OCI-LY3 (cell line): ENCODE measurements at regions not wholly inside any gene's neighbourhood (a gene's known extent, or its start where the extent isn't known, plus 50 kb on each side); places are given as distances from the start of the nearest gene placed in this dataset.

Experiments used
- H2AFZ ChIP-seq: fragments of 200-600, 300-600 bp; shearing (Covaris generic); 2 replicates; pipeline ENCODE4 v1.6.0; 2014; ENCODE audit warnings: antibody characterized with exemption, low read depth, low read length
- H3K27ac ChIP-seq: fragments of 200-600, 300-600 bp; sonication (generic); 2 replicates; pipeline ENCODE4 v1.5.1; 2014; ENCODE audit warnings: mild to moderate bottlenecking, low read length, moderate library complexity, mixed read lengths
- H3K27me3 ChIP-seq: fragments of 200-600, 300-600 bp; sonication (generic); 2 replicates; pipeline ENCODE4 v1.6.1; 2014; ENCODE audit warnings: low read depth, low read length, mixed read lengths
- H3K36me3 ChIP-seq: fragments of 200-600, 300-600 bp; sonication (generic); replicated peaks from 2 replicates; pipeline ENCODE3; 2014; ENCODE audit warnings: low read depth, low read length, mixed read lengths
- H3K4me1 ChIP-seq: fragments of 300-600, 200-600 bp; sonication (generic); 2 replicates; pipeline ENCODE4 v1.6.1; 2014; ENCODE audit warnings: low read length, mixed read lengths
- H3K4me2 ChIP-seq: fragments of 200-600, 300-600 bp; sonication (generic); 2 replicates; pipeline ENCODE4 v1.6.1; 2014; ENCODE audit warnings: low read length, mixed read lengths
- H3K4me3 ChIP-seq: fragments of 300-600, 200-600 bp; sonication (generic); 2 replicates; pipeline ENCODE4 v1.5.1; 2014; ENCODE audit warnings: antibody characterized with exemption, mild to moderate bottlenecking, low read length, moderate library complexity
- H3K79me2 ChIP-seq: fragments of 300-600, 200-600 bp; shearing (Covaris generic); 2 replicates; pipeline ENCODE4 v1.6.1; 2014; ENCODE audit warnings: mild to moderate bottlenecking, low read length, mixed read lengths
- H3K9ac ChIP-seq: fragments of 300-600, 200-600 bp; shearing (Covaris generic); 2 replicates; pipeline ENCODE4 v1.6.0; 2014; ENCODE audit warnings: mild to moderate bottlenecking, low read length, moderate library complexity
- H3K9me3 ChIP-seq: fragments of 200-600, 300-600 bp; shearing (Covaris generic); 2 replicates; pipeline ENCODE4 v1.6.1; 2014; ENCODE audit warnings: low read length, mixed read lengths; ENCODE audit not compliant: insufficient read depth
- H4K20me1 ChIP-seq: fragments of 200-600, 300-600 bp; sonication (generic); 2 replicates; pipeline ENCODE4 v1.6.1; 2016; ENCODE audit warnings: low read length, mixed read lengths; ENCODE audit not compliant: insufficient read depth
- EZH2phosphoT487 ChIP-seq: fragments of 200-600 bp; shearing (Covaris generic); IDR thresholded peaks from 2 replicates; pipeline ENCODE4 v1.6.1; 2018; ENCODE audit warnings: antibody characterized with exemption, mixed run types, low read depth
- TF ChIP-seq, protein P1 (sequence below): fragments of 200-600, 300-600 bp; sonication (generic); IDR thresholded peaks from 2 replicates; pipeline ENCODE4 v1.5.1; 2014; ENCODE audit warnings: antibody characterized with exemption, low read length, low read depth

DNA sequence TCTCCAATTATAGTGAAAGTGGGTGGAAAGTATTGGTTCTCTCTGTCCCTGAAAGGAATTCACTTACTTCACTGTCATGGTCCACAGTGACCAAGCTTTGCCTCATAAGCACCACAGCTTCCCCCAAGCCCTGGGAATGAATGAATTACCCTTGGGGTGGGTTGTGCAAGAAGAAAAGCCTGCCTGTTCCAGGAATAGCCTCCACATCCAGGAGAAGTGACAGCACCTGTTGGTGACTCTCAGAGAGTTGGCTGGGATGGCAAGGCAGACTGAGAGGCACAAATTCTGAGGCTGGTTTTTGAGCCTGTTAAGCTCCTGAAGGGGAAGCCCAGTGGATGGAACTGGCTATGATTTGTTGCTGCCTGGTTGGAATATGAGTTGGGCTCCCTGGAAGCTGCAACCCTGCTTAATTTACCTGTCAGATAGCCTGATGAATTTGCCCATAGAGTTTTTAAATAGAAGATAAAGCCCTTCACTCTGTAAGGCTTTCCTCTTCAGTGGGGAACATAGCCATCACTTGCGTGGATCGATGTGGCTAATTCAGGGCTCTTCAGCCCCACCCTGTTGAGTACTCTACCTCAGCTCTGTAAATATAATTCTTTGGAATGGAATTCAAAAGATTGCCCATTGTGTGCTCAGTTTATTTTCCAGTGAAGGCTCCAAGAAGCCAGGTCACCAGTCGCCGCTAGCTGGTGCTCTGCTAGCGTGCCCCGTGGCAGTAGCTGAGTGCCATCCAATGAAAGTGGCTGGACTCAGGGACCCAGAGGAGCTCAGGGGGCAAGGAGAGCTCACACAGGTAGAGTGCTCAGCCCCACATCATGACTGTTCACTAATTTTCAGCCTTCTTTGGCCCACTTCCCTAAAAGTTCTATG, 479.3 kb downstream of the IRS1 start:
- Histone ChIP-seq H3K4me2 (no peak overlapping the region), H2AFZ (no peak overlapping the region), H3K27ac (no peak overlapping the region), H4K20me1 (no peaks in the 10 kb centered on the region), H3K4me1 (no peaks in the 10 kb centered on the region), H3K79me2 (no peaks in the 10 kb centered on the region), H3K9ac (no peak overlapping the region), H3K27me3 (no peaks in the 10 kb centered on the region), H3K9me3 (no peaks in the 10 kb centered on the region), H3K4me3 (no peak overlapping the region), H3K36me3 (no peaks in the 10 kb centered on the region)
- no peak for TF ChIP-seq EZH2phosphoT487
- TF ChIP-seq, protein P1, sequence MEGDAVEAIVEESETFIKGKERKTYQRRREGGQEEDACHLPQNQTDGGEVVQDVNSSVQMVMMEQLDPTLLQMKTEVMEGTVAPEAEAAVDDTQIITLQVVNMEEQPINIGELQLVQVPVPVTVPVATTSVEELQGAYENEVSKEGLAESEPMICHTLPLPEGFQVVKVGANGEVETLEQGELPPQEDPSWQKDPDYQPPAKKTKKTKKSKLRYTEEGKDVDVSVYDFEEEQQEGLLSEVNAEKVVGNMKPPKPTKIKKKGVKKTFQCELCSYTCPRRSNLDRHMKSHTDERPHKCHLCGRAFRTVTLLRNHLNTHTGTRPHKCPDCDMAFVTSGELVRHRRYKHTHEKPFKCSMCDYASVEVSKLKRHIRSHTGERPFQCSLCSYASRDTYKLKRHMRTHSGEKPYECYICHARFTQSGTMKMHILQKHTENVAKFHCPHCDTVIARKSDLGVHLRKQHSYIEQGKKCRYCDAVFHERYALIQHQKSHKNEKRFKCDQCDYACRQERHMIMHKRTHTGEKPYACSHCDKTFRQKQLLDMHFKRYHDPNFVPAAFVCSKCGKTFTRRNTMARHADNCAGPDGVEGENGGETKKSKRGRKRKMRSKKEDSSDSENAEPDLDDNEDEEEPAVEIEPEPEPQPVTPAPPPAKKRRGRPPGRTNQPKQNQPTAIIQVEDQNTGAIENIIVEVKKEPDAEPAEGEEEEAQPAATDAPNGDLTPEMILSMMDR, result no peak

- Histone ChIP-seq H3K27ac (no peak overlapping the region), H2AFZ (no peak overlapping the region), H3K4me3 (no peak overlapping the region), H4K20me1 (no peaks in the 10 kb centered on the region), H3K9me3 (no peaks in the 10 kb centered on the region), H3K4me2 (no peak overlapping the region), H3K79me2 (no peaks in the 10 kb centered on the region), H3K36me3 (no peaks in the 10 kb centered on the region), H3K9ac (no peak overlapping the region), H3K27me3 (no peaks in the 10 kb centered on the region), H3K4me1 (no peaks in the 10 kb centered on the region)
- TF ChIP-seq, protein P1, result no peak
- TF ChIP-seq EZH2phosphoT487, result no peak
These were observed 481.6 kb downstream of the IRS1 start for GRCh38 chr2:226317970-226318369.

- H3K79me2 ChIP-seq, result no peaks in the 10 kb centered on the region
- no peak overlapping the region for H3K4me3 ChIP-seq
- H3K9me3 ChIP-seq, result no peaks in the 10 kb centered on the region
- no peak overlapping the region for H3K9ac ChIP-seq
- no peaks in the 10 kb centered on the region for H4K20me1 ChIP-seq
- H3K4me2 ChIP-seq, result no peak overlapping the region
- H3K36me3 ChIP-seq, result no peaks in the 10 kb centered on the region
- no peaks in the 10 kb centered on the region for H3K27me3 ChIP-seq
- no peak overlapping the region for H3K27ac ChIP-seq
- no peaks in the 10 kb centered on the region for H3K4me1 ChIP-seq
- TF ChIP-seq EZH2phosphoT487, result no peak
- TF ChIP-seq, protein P1, result no peak
- no peak overlapping the region for H2AFZ ChIP-seq
These were observed 486.6 kb downstream of the IRS1 start for GRCh38 chr2:226313060-226313459.

GRCh38 chr2:226312155-226312554, 487.5 kb downstream of the IRS1 start:
- Histone ChIP-seq H3K36me3 (no peaks in the 10 kb centered on the region), H2AFZ (no peak overlapping the region), H4K20me1 (no peaks in the 10 kb centered on the region), H3K4me2 (no peak overlapping the region), H3K4me1 (peaks cover 8% of the 10 kb centered on the region), H3K9ac (no peak overlapping the region), H3K4me3 (no peak overlapping the region), H3K79me2 (no peaks in the 10 kb centered on the region), H3K27me3 (no peaks in the 10 kb centered on the region), H3K27ac (no peak overlapping the region), H3K9me3 (no peaks in the 10 kb centered on the region)
- TF ChIP-seq, protein P1, result no peak
- TF ChIP-seq EZH2phosphoT487, result no peak
